Endothelial cell of umbilical vein (primary cell): ENCODE measurements at regions not wholly inside any gene's neighbourhood (a gene's known extent, or its start where the extent isn't known, plus 50 kb on each side); places are given as distances from the start of the nearest gene placed in this dataset.

Experiments
- CTCF ChIP-seq, 2 donors: IDR thresholded peaks; 1 replicate in 1 of 2; 2 replicates in 1 of 2; pipeline ENCODE4 v1.5.1; 2011; ENCODE audit warnings: low read length in 2 of 2, mild to moderate bottlenecking in 2 of 2, moderate library complexity in 2 of 2, control low read depth in 1 of 2, inconsistent platforms in 1 of 2, low read depth in 1 of 2; ENCODE audit not compliant: insufficient read depth in 1 of 2; ENCODE audit errors: extremely low read depth in 1 of 2
- EZH2 ChIP-seq: IDR thresholded peaks from 2 replicates; pipeline ENCODE4 v1.6.1; 2012; ENCODE audit warnings: borderline replicate concordance, low read depth, mild to moderate bottlenecking, moderate library complexity, low read length, inconsistent platforms; ENCODE audit not compliant: severe bottlenecking
- JUN ChIP-seq: IDR thresholded peaks from 2 replicates; pipeline ENCODE4 v1.6.1; 2011; ENCODE audit warnings: borderline replicate concordance, low read depth; ENCODE audit not compliant: insufficient read length, insufficient read depth
- MAX ChIP-seq: IDR thresholded peaks from 2 replicates; pipeline ENCODE4 v1.6.1; 2011; ENCODE audit not compliant: insufficient read depth, insufficient read length
- MYC ChIP-seq: IDR thresholded peaks from one replicate; pipeline ENCODE4 v1.6.1; 2011; ENCODE audit warnings: mild to moderate bottlenecking, low read depth, low read length
- POLR2A ChIP-seq: IDR thresholded peaks from 2 replicates; pipeline ENCODE4 v1.6.1; 2012; ENCODE audit warnings: low read depth, mild to moderate bottlenecking, control low read depth, low read length
- POLR2AphosphoS5 ChIP-seq: IDR thresholded peaks from 2 replicates; pipeline ENCODE4 v1.6.1; 2012; ENCODE audit warnings: low read depth, mild to moderate bottlenecking, control low read depth, low read length, moderate library complexity; ENCODE audit not compliant: insufficient read depth

GRCh38 chr18:68440433-68440832, 274.5 kb downstream of the TMX3 start:
- TF ChIP-seq EZH2 (no peak), CTCF (IDR thresholded peaks at IDR 0.05; ENCODE audit: extremely low read depth in 1 of 2, insufficient read depth in 1 of 2, low read depth in 1 of 2, low read length in 2 of 2) (no peak), POLR2A (no peak), POLR2AphosphoS5 (no peak), JUN (no peak), MAX (no peak), MYC (no peak)
